ENCODE measurements at regions not wholly inside any gene's neighbourhood (a gene's known extent, or its start where the extent isn't known, plus 50 kb on each side); places are given as distances from the start of the nearest gene placed in this dataset.

GRCh38 chr13:39815345-39816111 lies 160.1 kb downstream of the COG6 start:
- TF ChIP-seq CTCF (IDR thresholded peaks at IDR 0.05 in 2 of 3, conservative IDR thresholded peaks at IDR 0.05 in 1 of 3; ENCODE audit: control insufficient read depth in 2 of 3, extremely low read depth in 1 of 3, insufficient read depth in 1 of 3, low read depth in 3 of 3, low read length in 3 of 3) (no peak), RFX5 (IDR thresholded peaks at IDR 0.05; ENCODE audit: low read depth, low read length) (no peak), NRF1 (conservative IDR thresholded peaks at IDR 0.05; ENCODE audit: low read depth, low read length) (no peak), TBL1XR1 (IDR thresholded peaks at IDR 0.05; ENCODE audit: low read depth, low read length) (no peak), CEBPB (IDR thresholded peaks at IDR 0.05; ENCODE audit: borderline replicate concordance in 1 of 2, low read depth in 2 of 2, low read length in 2 of 2) (no peak), RB1 (IDR thresholded peaks at IDR 0.05; ENCODE audit: borderline replicate concordance) (no peak), TCF12 (IDR thresholded peaks at IDR 0.05; ENCODE audit: low read depth, low read length) (no peak), POLR2AphosphoS5 (IDR thresholded peaks at IDR 0.05; ENCODE audit: low read length) (no peak), E4F1 (IDR thresholded peaks at IDR 0.05; ENCODE audit: borderline replicate concordance, partially characterized antibody) (no peak), KDM1A (IDR thresholded peaks at IDR 0.05; ENCODE audit: borderline replicate concordance) (no peak), USF1 (IDR thresholded peaks at IDR 0.05; ENCODE audit: borderline replicate concordance, extremely low read length, insufficient read depth, low read depth, low read length) (no peak)
